ENCODE measurements at regions not wholly inside any gene's neighbourhood (a gene's known extent, or its start where the extent isn't known, plus 50 kb on each side); places are given as distances from the start of the nearest gene placed in this dataset.

DNA sequence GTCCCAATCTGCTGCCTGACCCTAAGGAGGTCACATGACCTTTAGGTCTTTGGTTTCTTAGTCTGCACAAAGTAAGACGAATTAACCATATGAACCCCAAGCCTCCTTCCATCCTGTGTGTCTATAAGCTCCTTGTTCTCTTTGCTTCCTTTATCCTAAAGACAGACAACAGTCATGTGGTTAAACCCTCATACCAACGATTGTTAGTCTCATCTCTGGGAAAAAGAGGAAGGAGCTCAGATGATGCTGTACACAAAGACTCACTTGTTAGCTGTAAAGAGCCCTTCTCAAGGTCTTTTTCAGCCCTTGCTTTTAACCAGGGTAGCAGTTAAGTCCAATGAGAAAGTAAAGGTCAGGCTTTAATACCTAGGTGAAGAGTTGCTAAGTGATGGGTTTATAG, 443.7 kb downstream of the TNS1 start:
- Histone ChIP-seq H3K36me3 (ENCODE audit: control insufficient read depth in 2 of 2, insufficient read depth in 2 of 2, low read length in 1 of 2) (no peaks in the 10 kb centered on the region), H3K9ac (ENCODE audit: control insufficient read depth, insufficient read depth, low read length) (no peak overlapping the region), H3K4me3 (no peak overlapping the region), H3K27ac (ENCODE audit: control insufficient read depth, insufficient read depth) (no peak overlapping the region), H3K4me1 (ENCODE audit: control insufficient read depth, insufficient read depth, low read length) (no peaks in the 10 kb centered on the region), H4K20me1 (ENCODE audit: control insufficient read depth, insufficient read depth) (no peaks in the 10 kb centered on the region), H3K4me2 (ENCODE audit: control insufficient read depth, insufficient read depth) (no peak overlapping the region), H2AFZ (ENCODE audit: control insufficient read depth, low read depth, low read length) (no peak overlapping the region), H3K9me3 (replicated peaks; ENCODE audit: control insufficient read depth, insufficient read depth, low read length) (no peaks in the 10 kb centered on the region; the same call in 2 of the 3 replicates), H3K79me2 (ENCODE audit: control insufficient read depth, insufficient read depth, low read length) (no peaks in the 10 kb centered on the region), H3K27me3 (replicated peaks in 1 of 2; ENCODE audit: control insufficient read depth in 2 of 2, insufficient read depth in 2 of 2, low read length in 1 of 2) (peaks cover 0 to 2% of the 10 kb centered on the region in 2 experiments; a peak in 2 of 4 replicates)
- RAD21 ChIA-PET (ENCODE audit: unreplicated experiment): no interaction called here
- SMC1A ChIA-PET (ENCODE audit: uncharacterized antibody, unreplicated experiment): interaction anchor here (1.0 kb wide), 1 partner anchor 29 kb away, joined by 3 read pairs; no protein-coding TSS in a partner anchor
- in situ Hi-C loops (cut with MboI) (no loop called here), intact Hi-C loops (cut with micrococcal nuclease; ENCODE audit: unreplicated experiment) (no loop called here)
- WGBS (ENCODE audit: insufficient coverage, insufficient replicate concordance, low lambda C conversion rate, missing lambda C conversion rate): 0% methylated on average over 2 of the region's 2 CpGs
- POLR2A ChIA-PET: no interaction called here
- no TSS peak for BruUV-seq (replicated peaks)
- ATAC-seq (no peak), DNase-seq (ENCODE audit: low read depth, low spot score) (no peak), FAIRE-seq (no peak)
- CTCF ChIA-PET: no interaction called here
- TF ChIP-seq CEBPB (IDR thresholded peaks at IDR 0.05; ENCODE audit: borderline replicate concordance in 1 of 2, low read depth in 2 of 2, low read length in 2 of 2) (no peak), ZNF24 (IDR thresholded peaks at IDR 0.05) (no peak), SMARCA5 (IDR thresholded peaks at IDR 0.05) (no peak), POLR2A (IDR thresholded peaks at IDR 0.05; ENCODE audit: low read depth, low read length) (no peak), GATAD2B (conservative IDR thresholded peaks at IDR 0.05; ENCODE audit: low read depth) (no peak), RELA (IDR thresholded peaks at IDR 0.05; ENCODE audit: borderline replicate concordance, partially characterized antibody) (no peak), BRCA1 (IDR thresholded peaks at IDR 0.05; ENCODE audit: low read depth, low read length) (no peak), ATF7 (IDR thresholded peaks at IDR 0.05; ENCODE audit: low read depth) (no peak), PAX8 (IDR thresholded peaks at IDR 0.05) (no peak), IKZF2 (IDR thresholded peaks at IDR 0.05) (no peak), YBX1 (IDR thresholded peaks at IDR 0.05) (no peak)
- TF ChIP-seq, protein P1, sequence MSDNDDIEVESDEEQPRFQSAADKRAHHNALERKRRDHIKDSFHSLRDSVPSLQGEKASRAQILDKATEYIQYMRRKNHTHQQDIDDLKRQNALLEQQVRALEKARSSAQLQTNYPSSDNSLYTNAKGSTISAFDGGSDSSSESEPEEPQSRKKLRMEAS (IDR thresholded peaks at IDR 0.05; ENCODE audit: low read depth, low read length): no peak
- TF ChIP-seq, protein P2, sequence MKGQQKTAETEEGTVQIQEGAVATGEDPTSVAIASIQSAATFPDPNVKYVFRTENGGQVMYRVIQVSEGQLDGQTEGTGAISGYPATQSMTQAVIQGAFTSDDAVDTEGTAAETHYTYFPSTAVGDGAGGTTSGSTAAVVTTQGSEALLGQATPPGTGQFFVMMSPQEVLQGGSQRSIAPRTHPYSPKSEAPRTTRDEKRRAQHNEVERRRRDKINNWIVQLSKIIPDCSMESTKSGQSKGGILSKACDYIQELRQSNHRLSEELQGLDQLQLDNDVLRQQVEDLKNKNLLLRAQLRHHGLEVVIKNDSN (IDR thresholded peaks at IDR 0.05; ENCODE audit: borderline replicate concordance, extremely low read length, insufficient read depth, low read depth, low read length): no peak
- TF ChIP-seq, protein P3, sequence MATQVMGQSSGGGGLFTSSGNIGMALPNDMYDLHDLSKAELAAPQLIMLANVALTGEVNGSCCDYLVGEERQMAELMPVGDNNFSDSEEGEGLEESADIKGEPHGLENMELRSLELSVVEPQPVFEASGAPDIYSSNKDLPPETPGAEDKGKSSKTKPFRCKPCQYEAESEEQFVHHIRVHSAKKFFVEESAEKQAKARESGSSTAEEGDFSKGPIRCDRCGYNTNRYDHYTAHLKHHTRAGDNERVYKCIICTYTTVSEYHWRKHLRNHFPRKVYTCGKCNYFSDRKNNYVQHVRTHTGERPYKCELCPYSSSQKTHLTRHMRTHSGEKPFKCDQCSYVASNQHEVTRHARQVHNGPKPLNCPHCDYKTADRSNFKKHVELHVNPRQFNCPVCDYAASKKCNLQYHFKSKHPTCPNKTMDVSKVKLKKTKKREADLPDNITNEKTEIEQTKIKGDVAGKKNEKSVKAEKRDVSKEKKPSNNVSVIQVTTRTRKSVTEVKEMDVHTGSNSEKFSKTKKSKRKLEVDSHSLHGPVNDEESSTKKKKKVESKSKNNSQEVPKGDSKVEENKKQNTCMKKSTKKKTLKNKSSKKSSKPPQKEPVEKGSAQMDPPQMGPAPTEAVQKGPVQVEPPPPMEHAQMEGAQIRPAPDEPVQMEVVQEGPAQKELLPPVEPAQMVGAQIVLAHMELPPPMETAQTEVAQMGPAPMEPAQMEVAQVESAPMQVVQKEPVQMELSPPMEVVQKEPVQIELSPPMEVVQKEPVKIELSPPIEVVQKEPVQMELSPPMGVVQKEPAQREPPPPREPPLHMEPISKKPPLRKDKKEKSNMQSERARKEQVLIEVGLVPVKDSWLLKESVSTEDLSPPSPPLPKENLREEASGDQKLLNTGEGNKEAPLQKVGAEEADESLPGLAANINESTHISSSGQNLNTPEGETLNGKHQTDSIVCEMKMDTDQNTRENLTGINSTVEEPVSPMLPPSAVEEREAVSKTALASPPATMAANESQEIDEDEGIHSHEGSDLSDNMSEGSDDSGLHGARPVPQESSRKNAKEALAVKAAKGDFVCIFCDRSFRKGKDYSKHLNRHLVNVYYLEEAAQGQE (IDR thresholded peaks at IDR 0.05; ENCODE audit: low read depth, low read length): no peak
- TF ChIP-seq, protein P4, sequence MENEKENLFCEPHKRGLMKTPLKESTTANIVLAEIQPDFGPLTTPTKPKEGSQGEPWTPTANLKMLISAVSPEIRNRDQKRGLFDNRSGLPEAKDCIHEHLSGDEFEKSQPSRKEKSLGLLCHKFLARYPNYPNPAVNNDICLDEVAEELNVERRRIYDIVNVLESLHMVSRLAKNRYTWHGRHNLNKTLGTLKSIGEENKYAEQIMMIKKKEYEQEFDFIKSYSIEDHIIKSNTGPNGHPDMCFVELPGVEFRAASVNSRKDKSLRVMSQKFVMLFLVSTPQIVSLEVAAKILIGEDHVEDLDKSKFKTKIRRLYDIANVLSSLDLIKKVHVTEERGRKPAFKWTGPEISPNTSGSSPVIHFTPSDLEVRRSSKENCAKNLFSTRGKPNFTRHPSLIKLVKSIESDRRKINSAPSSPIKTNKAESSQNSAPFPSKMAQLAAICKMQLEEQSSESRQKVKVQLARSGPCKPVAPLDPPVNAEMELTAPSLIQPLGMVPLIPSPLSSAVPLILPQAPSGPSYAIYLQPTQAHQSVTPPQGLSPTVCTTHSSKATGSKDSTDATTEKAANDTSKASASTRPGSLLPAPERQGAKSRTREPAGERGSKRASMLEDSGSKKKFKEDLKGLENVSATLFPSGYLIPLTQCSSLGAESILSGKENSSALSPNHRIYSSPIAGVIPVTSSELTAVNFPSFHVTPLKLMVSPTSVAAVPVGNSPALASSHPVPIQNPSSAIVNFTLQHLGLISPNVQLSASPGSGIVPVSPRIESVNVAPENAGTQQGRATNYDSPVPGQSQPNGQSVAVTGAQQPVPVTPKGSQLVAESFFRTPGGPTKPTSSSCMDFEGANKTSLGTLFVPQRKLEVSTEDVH (IDR thresholded peaks at IDR 0.05; ENCODE audit: low read depth, partially characterized antibody): no peak

All from GM12878 (cell line).